GM19463 (cell line): ENCODE measurements at regions not wholly inside any gene's neighbourhood (a gene's known extent, or its start where the extent isn't known, plus 50 kb on each side); places are given as distances from the start of the nearest gene placed in this dataset.
"Not testable (repeated sequence)": the region's sequence is repeated elsewhere in the genome, so short reads cannot be mapped to it uniquely, and the experiment has no call there.

Experiments used
- ATAC-seq: cut with Tn5 transposase; IDR thresholded peaks from one replicate; pipeline ENCODE4 v1.9.1; 2021; ENCODE audit warnings: mild to moderate bottlenecking, moderate library complexity; ENCODE audit not compliant: unreplicated experiment

GRCh38 chr9:1115370-1115769, 65.2 kb downstream of the DMRT2 start:
- no peak for ATAC-seq

GRCh38 chr9:1117439-1117838, 67.3 kb downstream of the DMRT2 start:
- no peak for ATAC-seq

GRCh38 chr9:1120500-1121165, 70.5 kb downstream of the DMRT2 start:
- no peak for ATAC-seq

GRCh38 chr9:1125741-1126140, 75.6 kb downstream of the DMRT2 start:
- ATAC-seq, result no peak

GRCh38 chr9:1128046-1128445, 77.9 kb downstream of the DMRT2 start:
- ATAC-seq, result no peak

- no peak for ATAC-seq
Measured at GRCh38 chr9:1129382-1129781, 79.2 kb downstream of the DMRT2 start.

GRCh38 chr9:1140057-1140456, 89.9 kb downstream of the DMRT2 start:
- ATAC-seq, result no peak

GRCh38 chr9:1151691-1152090, 101.5 kb downstream of the DMRT2 start:
- no peak for ATAC-seq

- ATAC-seq, result no peak
Measured at GRCh38 chr9:1152171-1152570, 102.0 kb downstream of the DMRT2 start.

GRCh38 chr9:1154739-1155138, 104.6 kb downstream of the DMRT2 start:
- ATAC-seq, result no peak

GRCh38 chr9:1155602-1156001, 105.4 kb downstream of the DMRT2 start:
- no peak for ATAC-seq

- no peak for ATAC-seq
Measured at GRCh38 chr9:1156794-1157550, 106.8 kb downstream of the DMRT2 start.

- ATAC-seq, result no peak
Measured at GRCh38 chr9:1157836-1158235, 107.7 kb downstream of the DMRT2 start.

GRCh38 chr9:1170918-1171317, 120.8 kb downstream of the DMRT2 start:
- ATAC-seq, result no peak

GRCh38 chr9:1171546-1171945, 121.4 kb downstream of the DMRT2 start:
- no peak for ATAC-seq

- ATAC-seq, result no peak
Measured at GRCh38 chr9:1173211-1173610, 123.1 kb downstream of the DMRT2 start.

- ATAC-seq, result no peak
Measured at GRCh38 chr9:1173993-1174392, 123.8 kb downstream of the DMRT2 start.

- ATAC-seq, result no peak
Measured at GRCh38 chr9:1179366-1179765, 129.2 kb downstream of the DMRT2 start.

- no peak for ATAC-seq
Measured at GRCh38 chr9:1184146-1184545, 134.0 kb downstream of the DMRT2 start.

GRCh38 chr9:1187137-1187536, 137.0 kb downstream of the DMRT2 start:
- not testable (repeated sequence) for ATAC-seq

GRCh38 chr9:1195636-1196035, 145.5 kb downstream of the DMRT2 start:
- not testable (repeated sequence) for ATAC-seq

GRCh38 chr9:1198085-1198484, 147.9 kb downstream of the DMRT2 start:
- no peak for ATAC-seq

GRCh38 chr9:1200847-1201251, 150.7 kb downstream of the DMRT2 start:
- ATAC-seq, result no peak
